ENCODE measurements at regions not wholly inside any gene's neighbourhood (a gene's known extent, or its start where the extent isn't known, plus 50 kb on each side); places are given as distances from the start of the nearest gene placed in this dataset.

GRCh38 chr14:83316356-83316755 is 1782.7 kb upstream of the SEL1L start:
- TF ChIP-seq SPI1 (IDR thresholded peaks at IDR 0.05; ENCODE audit: borderline replicate concordance, low read depth) = peak; percentile 81; the same call in 1 of the 2 replicates
- no peak for TF ChIP-seq CTCF (IDR thresholded peaks at IDR 0.05; ENCODE audit: insufficient read depth, low read length)
- Histone ChIP-seq H3K27ac (replicated peaks) (no peak overlapping the region), H3K4me3 (replicated peaks; ENCODE audit: insufficient read depth, low read length) (no peak overlapping the region), H3K27me3 (ENCODE audit: insufficient read depth, poor library complexity, severe bottlenecking) (no peaks in the 10 kb centered on the region)
- DNase-seq (ENCODE audit: low read depth in 1 of 2, low spot score in 1 of 2) = no peak

DNA sequence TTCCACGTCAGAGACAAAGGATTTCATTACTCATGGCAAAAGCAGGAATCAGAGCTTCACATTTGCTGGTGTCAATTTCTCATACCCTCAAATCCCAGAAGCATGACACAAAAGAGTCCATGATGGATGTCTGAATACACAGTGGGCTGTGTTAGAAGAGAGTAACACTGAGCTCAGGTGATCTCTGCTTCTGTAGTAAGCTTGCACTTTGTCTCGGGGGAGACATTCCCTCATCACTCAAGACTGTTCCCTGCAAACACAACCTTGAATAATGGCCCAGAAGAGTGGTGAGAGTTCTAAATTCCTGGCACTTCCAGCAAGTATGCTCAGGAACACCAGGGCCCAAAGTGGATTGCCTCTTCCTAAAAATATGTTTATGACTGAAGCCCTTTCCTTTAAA is 1787.2 kb upstream of the SEL1L start:
- TF ChIP-seq POLR2AphosphoS5 (IDR thresholded peaks at IDR 0.05; ENCODE audit: low read depth) (no peak), REST (IDR thresholded peaks at IDR 0.05; ENCODE audit: insufficient replicate concordance, low read depth) (no peak), SPI1 (IDR thresholded peaks at IDR 0.05; ENCODE audit: borderline replicate concordance, low read depth) (no peak), CTCF (IDR thresholded peaks at IDR 0.05; ENCODE audit: insufficient read depth, low read length) (no peak), GABPA (IDR thresholded peaks at IDR 0.05; ENCODE audit: low read depth) (no peak)
- no peak overlapping the region for H3K4me3 ChIP-seq (replicated peaks; ENCODE audit: insufficient read depth, low read length)
- no peaks in the 10 kb centered on the region for H3K27me3 ChIP-seq (ENCODE audit: insufficient read depth, poor library complexity, severe bottlenecking)
- H3K27ac ChIP-seq (replicated peaks) = no peak overlapping the region
- no peak for DNase-seq (ENCODE audit: low read depth in 1 of 2, low spot score in 1 of 2)

GRCh38 chr14:83331513-83331912 is 1797.9 kb upstream of the SEL1L start:
- TF ChIP-seq REST (IDR thresholded peaks at IDR 0.05; ENCODE audit: insufficient replicate concordance, low read depth) (no peak), GABPA (IDR thresholded peaks at IDR 0.05; ENCODE audit: low read depth) (no peak), CTCF (IDR thresholded peaks at IDR 0.05; ENCODE audit: insufficient read depth, low read length) (no peak), POLR2AphosphoS5 (IDR thresholded peaks at IDR 0.05; ENCODE audit: low read depth) (no peak), SPI1 (IDR thresholded peaks at IDR 0.05; ENCODE audit: borderline replicate concordance, low read depth) (no peak)
- H3K27ac ChIP-seq (replicated peaks) = no peak overlapping the region
- H3K27me3 ChIP-seq (ENCODE audit: insufficient read depth, poor library complexity, severe bottlenecking) = no peaks in the 10 kb centered on the region
- no peak for DNase-seq (ENCODE audit: low read depth in 1 of 2, low spot score in 1 of 2)
- H3K4me3 ChIP-seq (replicated peaks; ENCODE audit: insufficient read depth, low read length) = no peak overlapping the region

DNA sequence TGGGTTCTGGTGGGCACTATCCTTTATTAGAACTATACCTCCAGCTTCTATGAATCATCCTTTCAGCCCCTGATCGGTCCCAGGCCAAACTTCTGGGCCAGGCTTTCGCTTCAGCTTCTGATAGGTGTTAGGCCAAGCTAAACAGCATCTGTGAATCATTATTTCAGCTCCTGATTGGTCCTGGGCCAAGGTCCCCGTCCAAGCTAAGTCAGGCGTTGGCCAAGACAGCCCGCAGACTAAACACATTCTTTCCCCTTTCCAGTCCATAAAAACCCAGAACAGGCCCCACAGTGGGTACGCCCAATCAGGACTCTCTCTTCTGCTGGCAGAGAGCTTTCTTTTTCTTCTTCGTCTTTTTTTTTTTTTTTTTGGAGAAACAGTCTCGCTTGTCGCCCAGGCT is 1808.9 kb upstream of the SEL1L start:
- no peaks in the 10 kb centered on the region for H3K27me3 ChIP-seq (ENCODE audit: insufficient read depth, poor library complexity, severe bottlenecking)
- DNase-seq (ENCODE audit: low read depth in 1 of 2, low spot score in 1 of 2) = no peak
- no peak for TF ChIP-seq REST (IDR thresholded peaks at IDR 0.05; ENCODE audit: insufficient replicate concordance, low read depth)
- no peak for TF ChIP-seq GABPA (IDR thresholded peaks at IDR 0.05; ENCODE audit: low read depth)
- TF ChIP-seq POLR2AphosphoS5 (IDR thresholded peaks at IDR 0.05; ENCODE audit: low read depth) = no peak
- TF ChIP-seq CTCF (IDR thresholded peaks at IDR 0.05; ENCODE audit: insufficient read depth, low read length) = no peak
- no peak for TF ChIP-seq SPI1 (IDR thresholded peaks at IDR 0.05; ENCODE audit: borderline replicate concordance, low read depth)

More for the DNA sequence above, 1808.9 kb upstream of the SEL1L start:
- Histone ChIP-seq H3K4me3 (replicated peaks; ENCODE audit: insufficient read depth, low read length) (no peak overlapping the region), H3K27ac (replicated peaks) (no peak overlapping the region)
